ENCODE measurements at regions not wholly inside any gene's neighbourhood (a gene's known extent, or its start where the extent isn't known, plus 50 kb on each side); places are given as distances from the start of the nearest gene placed in this dataset.

GRCh38 chr18:51433296-51433695, 235.8 kb upstream of the MEX3C start:
- Histone ChIP-seq H3K9ac (ENCODE audit: insufficient read depth in 1 of 2, low read length in 2 of 2) (no peak overlapping the region), H3K27me3 (ENCODE audit: control insufficient read depth in 3 of 3, insufficient read depth in 3 of 3, low read length in 2 of 3) (no peaks in the 10 kb centered on the region), H3K27ac (ENCODE audit: low read depth in 1 of 2, low read length in 1 of 2) (no peak overlapping the region), H3K4me3 (no peak overlapping the region), H3K9me3 (ENCODE audit: control insufficient read depth in 4 of 4, insufficient read depth in 3 of 4, low read length in 3 of 4) (peaks cover 0 to 2% (median 0%) of the 10 kb centered on the region in 4 donors), H3K36me3 (ENCODE audit: control insufficient read depth in 4 of 4, insufficient read depth in 4 of 4, low read length in 4 of 4) (no peaks in the 10 kb centered on the region), H3K4me1 (ENCODE audit: control insufficient read depth in 5 of 5, insufficient read depth in 5 of 5, low read length in 5 of 5) (peaks cover 0 to 8% (median 0%) of the 10 kb centered on the region in 5 donors)
- no peak for DNase-seq
- WGBS, 2 donors = 88 to 94% methylated on average over 4 of the region's 4 CpGs
- ATAC-seq (ENCODE audit: insufficient read depth, low FRiP score) = no peak
- TF ChIP-seq, protein P1, sequence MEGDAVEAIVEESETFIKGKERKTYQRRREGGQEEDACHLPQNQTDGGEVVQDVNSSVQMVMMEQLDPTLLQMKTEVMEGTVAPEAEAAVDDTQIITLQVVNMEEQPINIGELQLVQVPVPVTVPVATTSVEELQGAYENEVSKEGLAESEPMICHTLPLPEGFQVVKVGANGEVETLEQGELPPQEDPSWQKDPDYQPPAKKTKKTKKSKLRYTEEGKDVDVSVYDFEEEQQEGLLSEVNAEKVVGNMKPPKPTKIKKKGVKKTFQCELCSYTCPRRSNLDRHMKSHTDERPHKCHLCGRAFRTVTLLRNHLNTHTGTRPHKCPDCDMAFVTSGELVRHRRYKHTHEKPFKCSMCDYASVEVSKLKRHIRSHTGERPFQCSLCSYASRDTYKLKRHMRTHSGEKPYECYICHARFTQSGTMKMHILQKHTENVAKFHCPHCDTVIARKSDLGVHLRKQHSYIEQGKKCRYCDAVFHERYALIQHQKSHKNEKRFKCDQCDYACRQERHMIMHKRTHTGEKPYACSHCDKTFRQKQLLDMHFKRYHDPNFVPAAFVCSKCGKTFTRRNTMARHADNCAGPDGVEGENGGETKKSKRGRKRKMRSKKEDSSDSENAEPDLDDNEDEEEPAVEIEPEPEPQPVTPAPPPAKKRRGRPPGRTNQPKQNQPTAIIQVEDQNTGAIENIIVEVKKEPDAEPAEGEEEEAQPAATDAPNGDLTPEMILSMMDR (IDR thresholded peaks at IDR 0.05; ENCODE audit: control extremely low read depth, extremely low read depth) = no peak

DNA sequence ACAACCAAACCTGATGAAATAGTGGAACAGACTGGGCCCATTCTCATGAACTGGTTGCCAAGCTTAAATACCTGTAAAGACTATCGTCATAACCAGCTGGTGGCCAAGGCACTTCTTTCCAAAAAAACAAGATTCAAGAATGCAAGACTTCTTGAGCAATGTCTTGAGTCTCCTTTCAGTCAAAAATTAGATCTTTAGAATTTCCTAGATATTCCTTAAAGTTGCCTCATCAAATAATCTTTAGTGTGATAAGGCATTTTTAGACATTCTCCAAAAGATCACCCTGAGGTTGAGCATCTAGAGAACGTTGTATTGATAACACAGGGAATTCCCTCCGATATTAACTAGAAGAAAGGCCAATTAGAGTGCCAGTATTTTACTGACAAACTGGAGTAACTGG, 236.4 kb upstream of the MEX3C start:
- Histone ChIP-seq H3K36me3 (ENCODE audit: control insufficient read depth in 4 of 4, insufficient read depth in 4 of 4, low read length in 4 of 4) (no peaks in the 10 kb centered on the region), H3K9ac (ENCODE audit: insufficient read depth in 1 of 2, low read length in 2 of 2) (no peak overlapping the region), H3K27ac (ENCODE audit: low read depth in 1 of 2, low read length in 1 of 2) (no peak overlapping the region), H3K4me1 (ENCODE audit: control insufficient read depth in 5 of 5, insufficient read depth in 5 of 5, low read length in 5 of 5) (peaks cover 0 to 6% (median 0%) of the 10 kb centered on the region in 5 donors), H3K9me3 (ENCODE audit: control insufficient read depth in 4 of 4, insufficient read depth in 3 of 4, low read length in 3 of 4) (peaks cover 0 to 2% (median 0%) of the 10 kb centered on the region in 4 donors), H3K27me3 (ENCODE audit: control insufficient read depth in 3 of 3, insufficient read depth in 3 of 3, low read length in 2 of 3) (no peaks in the 10 kb centered on the region), H3K4me3 (no peak overlapping the region)
- WGBS, 2 donors = 76 to 92% methylated on average over 3 of the region's 3 CpGs
- DNase-seq (no peak), ATAC-seq (ENCODE audit: insufficient read depth, low FRiP score) (no peak)
- TF ChIP-seq, protein P1 (IDR thresholded peaks at IDR 0.05; ENCODE audit: control extremely low read depth, extremely low read depth) = no peak

DNA sequence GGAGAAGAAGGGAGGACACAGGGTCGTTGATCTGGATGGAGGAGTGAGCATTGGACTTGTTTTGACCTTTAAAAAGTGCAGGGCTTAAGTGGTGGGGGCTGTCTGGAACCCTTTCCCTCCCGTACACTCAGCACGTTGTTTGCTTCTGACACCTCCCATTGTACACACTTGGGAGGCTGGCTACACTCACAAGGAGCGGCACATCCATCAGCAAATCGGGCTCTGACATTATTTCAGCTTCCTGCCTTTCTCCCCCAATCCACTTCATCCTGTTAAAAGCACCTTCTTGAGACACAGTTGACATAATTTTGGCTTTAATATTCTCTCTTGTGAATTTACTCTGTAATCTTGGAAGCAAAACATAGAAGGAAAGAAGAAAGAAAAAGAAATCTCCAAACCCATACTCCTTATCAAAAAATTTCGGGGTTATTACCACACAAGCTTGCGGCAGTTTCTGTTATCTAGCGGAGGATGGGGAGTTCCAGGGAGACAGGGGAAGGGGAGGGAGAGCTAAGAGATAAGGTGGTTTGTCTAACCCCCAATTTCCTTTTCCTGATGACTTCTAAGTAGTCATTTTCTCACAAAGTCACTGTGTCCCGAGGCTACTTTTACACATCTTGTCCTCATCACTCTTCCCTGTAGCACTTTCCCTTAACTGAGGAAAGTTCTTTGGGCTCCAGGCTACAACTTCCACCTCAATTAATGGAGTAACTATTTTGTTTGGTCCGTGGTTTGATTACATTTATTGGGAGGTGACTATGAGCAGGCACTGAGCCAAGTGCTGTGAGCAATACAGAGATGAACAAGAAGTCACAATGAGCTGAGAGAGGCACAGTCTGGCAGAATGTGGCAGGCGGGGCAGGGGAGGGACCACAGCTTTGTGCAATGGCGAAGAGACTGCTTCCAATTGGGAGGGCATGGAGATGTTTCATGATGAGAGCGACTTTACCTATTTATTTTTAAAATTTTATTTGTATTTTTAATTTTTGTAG, 240.1 kb upstream of the MEX3C start:
- 21 to 27% methylated on average over 13 of the region's 13 CpGs for WGBS, 2 donors

More for the DNA sequence above, 240.1 kb upstream of the MEX3C start:
- Histone ChIP-seq H3K4me1 (ENCODE audit: control insufficient read depth in 5 of 5, insufficient read depth in 5 of 5, low read length in 5 of 5) (no peaks in the 10 kb centered on the region), H3K9me3 (ENCODE audit: control insufficient read depth in 4 of 4, insufficient read depth in 3 of 4, low read length in 3 of 4) (no peaks in the 10 kb centered on the region), H3K4me3 (no peak overlapping the region), H3K27ac (ENCODE audit: low read depth in 1 of 2, low read length in 1 of 2) (no peak overlapping the region), H3K36me3 (ENCODE audit: control insufficient read depth in 4 of 4, insufficient read depth in 4 of 4, low read length in 4 of 4) (no peaks in the 10 kb centered on the region), H3K27me3 (ENCODE audit: control insufficient read depth in 3 of 3, insufficient read depth in 3 of 3, low read length in 2 of 3) (no peaks in the 10 kb centered on the region), H3K9ac (ENCODE audit: insufficient read depth in 1 of 2, low read length in 2 of 2) (no peak overlapping the region)
- peak; percentile 41 for ATAC-seq (ENCODE audit: insufficient read depth, low FRiP score)
- TF ChIP-seq, protein P1 (IDR thresholded peaks at IDR 0.05; ENCODE audit: control extremely low read depth, extremely low read depth) = no peak
- peak in 2 of 3 donors; percentile 12 to 61 for DNase-seq

Measured in lung (tissue), 11 donors.